Body of pancreas (tissue), 4 donors: ENCODE measurements at regions not wholly inside any gene's neighbourhood (a gene's known extent, or its start where the extent isn't known, plus 50 kb on each side); places are given as distances from the start of the nearest gene placed in this dataset.

ENCODE experiments used
- ATAC-seq: fragments of 150-250 bp; one replicate; pipeline ENCODE4 v1.9.1; 2016
- DNase-seq, 4 donors: peaks; one replicate each; pipeline ENCODE4 v3.0.0-alpha.2; 2019
- H3K27ac ChIP-seq, 4 donors: fragments of 200-600 bp; sonication (generic); 1 replicate in 3 of 4; 2 replicates in 1 of 4; pipeline versions ENCODE4 v1.5.1 to v1.6.1; 2016 to 2019; ENCODE audit warnings: mild to moderate bottlenecking in 1 of 4, mixed read lengths in 1 of 4, moderate library complexity in 1 of 4
- H3K27me3 ChIP-seq, 2 donors: fragments of 200-600 bp; sonication (generic); one replicate each; pipeline ENCODE4 v1.6.0; 2016; ENCODE audit warnings: mild to moderate bottlenecking in 1 of 2
- H3K36me3 ChIP-seq, 2 donors: fragments of 200-600 bp; sonication (generic); replicated peaks in 1 of 2; 2 replicates each; pipeline ENCODE4 v1.5.1; 2016; ENCODE audit warnings: low read depth in 2 of 2; ENCODE audit not compliant: insufficient read depth in 1 of 2
- H3K4me1 ChIP-seq: fragments of 200-600 bp; sonication (generic); one replicate; pipeline ENCODE4 v1.6.0; 2016
- H3K4me3 ChIP-seq, 2 donors: fragments of 200-600 bp; sonication (generic); 1 replicate in 1 of 2; 2 replicates in 1 of 2; pipeline ENCODE4 v1.5.1; 2016 to 2019
- H3K9me3 ChIP-seq, 3 donors: fragments of 200-600 bp; sonication (generic); 1 replicate in 2 of 3; 2 replicates in 1 of 3; pipeline ENCODE4 v1.5.1; 2016
- POLR2A ChIP-seq, 3 donors: fragments of 450-650 bp; IDR thresholded peaks; one replicate each; pipeline ENCODE4 v1.6.1; 2016; ENCODE audit warnings: antibody characterized with exemption in 3 of 3, mild to moderate bottlenecking in 2 of 3
- WGBS, 2 donors: methylation state at CpG; one replicate each; pipeline ENCODE4 v1.1.5; 2017; 5-methylcytosine and 5-hydroxymethylcytosine counted together
- intact Hi-C: fragments of 100-400 bp; cut with DNase I; formaldehyde crosslinking; loops from one replicate; pipeline ENCODE4 v1.15.1; 2023
- TF ChIP-seq, protein P1 (sequence below), 7 experiments: fragments of 450-650 bp in 4 of 7; fragments of 200-600 bp in 3 of 7; sonication (generic) in 3 of 7; IDR thresholded peaks; one replicate each; pipeline ENCODE4 v1.5.1; 2016 to 2019; ENCODE audit warnings: antibody characterized with exemption in 7 of 7

GRCh38 chr16:82400046-82400445 is 226.7 kb upstream of the CDH13 start:
- WGBS, 2 donors: 37 to 40% methylated on average over 8 of the region's 8 CpGs
- Histone ChIP-seq H3K27ac (no peak overlapping the region), H3K4me3 (no peak overlapping the region), H3K4me1 (no peaks in the 10 kb centered on the region), H3K27me3 (no peaks in the 10 kb centered on the region), H3K36me3 (no peaks in the 10 kb centered on the region), H3K9me3 (no peaks in the 10 kb centered on the region)
- ATAC-seq: no peak
- no peak for TF ChIP-seq POLR2A (IDR thresholded peaks at IDR 0.05)
- TF ChIP-seq, protein P1, sequence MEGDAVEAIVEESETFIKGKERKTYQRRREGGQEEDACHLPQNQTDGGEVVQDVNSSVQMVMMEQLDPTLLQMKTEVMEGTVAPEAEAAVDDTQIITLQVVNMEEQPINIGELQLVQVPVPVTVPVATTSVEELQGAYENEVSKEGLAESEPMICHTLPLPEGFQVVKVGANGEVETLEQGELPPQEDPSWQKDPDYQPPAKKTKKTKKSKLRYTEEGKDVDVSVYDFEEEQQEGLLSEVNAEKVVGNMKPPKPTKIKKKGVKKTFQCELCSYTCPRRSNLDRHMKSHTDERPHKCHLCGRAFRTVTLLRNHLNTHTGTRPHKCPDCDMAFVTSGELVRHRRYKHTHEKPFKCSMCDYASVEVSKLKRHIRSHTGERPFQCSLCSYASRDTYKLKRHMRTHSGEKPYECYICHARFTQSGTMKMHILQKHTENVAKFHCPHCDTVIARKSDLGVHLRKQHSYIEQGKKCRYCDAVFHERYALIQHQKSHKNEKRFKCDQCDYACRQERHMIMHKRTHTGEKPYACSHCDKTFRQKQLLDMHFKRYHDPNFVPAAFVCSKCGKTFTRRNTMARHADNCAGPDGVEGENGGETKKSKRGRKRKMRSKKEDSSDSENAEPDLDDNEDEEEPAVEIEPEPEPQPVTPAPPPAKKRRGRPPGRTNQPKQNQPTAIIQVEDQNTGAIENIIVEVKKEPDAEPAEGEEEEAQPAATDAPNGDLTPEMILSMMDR (IDR thresholded peaks at IDR 0.05): no peak
- intact Hi-C loops: no loop called here
- no peak for DNase-seq

DNA sequence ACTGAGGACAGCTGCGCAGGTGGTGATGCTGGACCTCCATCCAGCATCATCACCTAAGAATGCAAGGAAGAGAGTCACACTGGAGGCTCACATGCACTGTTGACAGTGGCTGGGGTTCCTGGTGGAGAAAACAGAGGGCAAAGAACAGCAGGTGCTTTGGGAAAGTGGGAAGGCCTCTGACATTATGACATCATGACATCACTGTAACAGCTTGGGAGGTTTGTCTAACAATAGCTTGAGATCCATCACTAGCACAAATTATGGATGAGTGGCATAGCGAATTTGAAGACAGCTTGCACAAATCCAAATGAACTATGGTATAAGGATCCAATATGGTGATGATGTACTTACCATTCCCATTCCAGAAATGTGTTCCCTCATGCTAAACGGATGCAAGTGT is 226.5 kb upstream of the MPHOSPH6 start:
- H3K27me3 ChIP-seq: no peaks in the 10 kb centered on the region
- no peak overlapping the region for H3K4me3 ChIP-seq
- intact Hi-C loops: no loop called here
- H3K27ac ChIP-seq: no peak overlapping the region
- ATAC-seq: no peak
- H3K36me3 ChIP-seq: no peaks in the 10 kb centered on the region
- 58 to 84% methylated on average over 2 to 3 of the region's 3 CpGs for WGBS, 2 donors
- DNase-seq: no peak
- no peaks in the 10 kb centered on the region for H3K9me3 ChIP-seq
- no peak for TF ChIP-seq POLR2A (IDR thresholded peaks at IDR 0.05)
- TF ChIP-seq, protein P1 (IDR thresholded peaks at IDR 0.05): no peak
- no peaks in the 10 kb centered on the region for H3K4me1 ChIP-seq

DNA sequence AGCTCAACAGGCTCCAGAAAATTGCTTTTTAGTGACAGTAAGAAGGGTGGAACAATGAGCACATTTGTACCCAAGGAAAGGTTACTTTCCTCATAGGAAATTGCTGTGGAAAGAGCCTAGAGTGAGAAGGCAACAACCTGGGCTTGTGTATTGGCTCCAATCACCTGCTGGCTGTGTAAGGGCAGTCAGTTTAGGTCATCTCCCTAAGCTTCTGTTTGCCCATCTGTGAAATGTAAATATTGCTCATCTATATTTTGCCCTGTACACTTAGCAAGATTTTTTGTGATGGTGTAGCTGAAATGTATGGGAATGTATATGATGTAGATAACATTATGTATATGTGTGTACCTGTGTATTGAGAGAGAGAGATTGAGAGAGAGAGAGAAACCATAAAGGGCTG is 225.2 kb upstream of the MPHOSPH6 start:
- no peaks in the 10 kb centered on the region for H3K27me3 ChIP-seq
- no peaks in the 10 kb centered on the region for H3K36me3 ChIP-seq
- H3K27ac ChIP-seq: no peak overlapping the region
- no peak overlapping the region for H3K4me3 ChIP-seq
- no peaks in the 10 kb centered on the region for H3K4me1 ChIP-seq
- intact Hi-C loops: no loop called here
- H3K9me3 ChIP-seq: no peaks in the 10 kb centered on the region
- no peak for ATAC-seq
- DNase-seq: no peak
- TF ChIP-seq, protein P1 (IDR thresholded peaks at IDR 0.05): no peak
- TF ChIP-seq POLR2A (IDR thresholded peaks at IDR 0.05): no peak

DNA sequence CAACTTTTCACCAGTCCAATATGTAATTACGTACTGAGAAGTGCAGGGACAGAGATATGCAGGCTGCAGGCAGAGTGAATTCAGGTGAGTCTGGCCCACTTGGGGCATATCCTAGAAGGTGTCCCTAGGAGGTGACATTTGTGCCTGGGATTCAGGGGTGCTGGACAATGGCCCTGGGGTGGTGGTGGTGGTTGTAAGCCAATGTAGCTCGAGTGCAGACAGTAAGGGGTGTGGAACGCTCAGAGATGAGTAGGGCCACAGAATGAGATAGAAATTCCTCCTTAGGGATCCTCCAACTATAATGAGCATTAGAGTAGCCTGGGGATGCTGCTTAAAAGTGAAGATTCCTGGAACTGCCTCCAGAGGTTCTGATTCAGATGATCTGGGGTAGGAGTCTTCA is 221.7 kb upstream of the MPHOSPH6 start:
- no peak for TF ChIP-seq POLR2A (IDR thresholded peaks at IDR 0.05)
- TF ChIP-seq, protein P1 (IDR thresholded peaks at IDR 0.05): no peak
- no peak overlapping the region for H3K27ac ChIP-seq
- H3K4me3 ChIP-seq: no peak overlapping the region
- ATAC-seq (no peak), DNase-seq (no peak)
- no peaks in the 10 kb centered on the region for H3K9me3 ChIP-seq
- intact Hi-C loops: no loop called here
- no peaks in the 10 kb centered on the region for H3K36me3 ChIP-seq
- 52 to 63% methylated on average over 3 of the region's 3 CpGs for WGBS, 2 donors
- no peaks in the 10 kb centered on the region for H3K4me1 ChIP-seq
- no peaks in the 10 kb centered on the region for H3K27me3 ChIP-seq

DNA sequence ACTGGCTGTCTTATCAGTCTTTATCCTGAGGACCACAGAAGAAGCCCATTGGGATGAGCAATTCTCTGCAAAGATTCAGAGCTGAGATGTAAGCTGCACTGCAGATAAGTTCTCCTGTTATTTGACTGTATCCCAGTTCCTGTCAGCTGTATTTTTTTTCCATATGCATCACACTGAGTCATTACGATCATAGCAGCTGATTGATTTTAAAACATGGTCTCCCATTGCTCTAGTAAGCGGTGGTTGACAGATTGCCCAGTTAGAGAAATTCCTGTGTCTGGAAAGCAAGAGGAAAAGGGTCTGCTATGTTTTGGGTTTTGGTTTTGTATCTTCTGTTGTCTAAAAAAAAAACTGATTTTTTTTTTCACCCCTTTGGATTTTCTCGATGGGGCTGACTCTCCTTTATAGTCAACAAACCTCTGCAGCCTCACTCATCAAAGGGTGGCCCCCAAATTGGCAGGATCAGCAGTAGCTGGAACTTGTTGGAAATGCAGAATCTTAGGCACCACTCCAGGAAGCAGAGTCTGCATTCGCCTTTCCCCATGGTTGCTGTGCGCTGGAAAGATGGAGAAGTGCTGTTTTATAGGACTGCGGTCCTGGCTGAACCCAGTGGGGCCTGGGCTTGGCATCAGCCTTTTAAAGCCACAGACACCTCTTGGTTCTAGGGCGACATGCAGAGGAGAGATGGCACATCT is 220.1 kb upstream of the MPHOSPH6 start:
- DNase-seq (no peak), ATAC-seq (no peak)
- Histone ChIP-seq H3K4me1 (no peaks in the 10 kb centered on the region), H3K36me3 (no peaks in the 10 kb centered on the region), H3K9me3 (no peaks in the 10 kb centered on the region), H3K27ac (no peak overlapping the region), H3K27me3 (no peaks in the 10 kb centered on the region), H3K4me3 (no peak overlapping the region)
- intact Hi-C loops: no loop called here
- TF ChIP-seq, protein P1 (IDR thresholded peaks at IDR 0.05): no peak
- TF ChIP-seq POLR2A (IDR thresholded peaks at IDR 0.05): no peak
- 49 to 57% methylated on average over 7 of the region's 7 CpGs for WGBS, 2 donors
